ENCODE measurements at regions not wholly inside any gene's neighbourhood (a gene's known extent, or its start where the extent isn't known, plus 50 kb on each side); places are given as distances from the start of the nearest gene placed in this dataset.

GRCh38 chr3:59612444-59612715 is 562.6 kb upstream of the CFAP20DC start:
- no peaks in the 10 kb centered on the region for H3K27me3 ChIP-seq
- H3K4me1 ChIP-seq = no peaks in the 10 kb centered on the region
- H3K9me3 ChIP-seq = no peaks in the 10 kb centered on the region
- DNase-seq = no peak
- no peak for TF ChIP-seq CTCF (IDR thresholded peaks at IDR 0.05)
- no peak for TF ChIP-seq POLR2A (IDR thresholded peaks at IDR 0.05)
- H3K27ac ChIP-seq = no peak overlapping the region
- H3K4me3 ChIP-seq = no peak overlapping the region
- H3K36me3 ChIP-seq = no peaks in the 10 kb centered on the region

- no peaks in the 10 kb centered on the region for H3K9me3 ChIP-seq
- DNase-seq = no peak
- H3K27ac ChIP-seq = no peak overlapping the region
- no peaks in the 10 kb centered on the region for H3K4me1 ChIP-seq
- H3K27me3 ChIP-seq = no peaks in the 10 kb centered on the region
- H3K4me3 ChIP-seq = no peak overlapping the region
- TF ChIP-seq CTCF (IDR thresholded peaks at IDR 0.05) (no peak), POLR2A (IDR thresholded peaks at IDR 0.05) (no peak)
- H3K36me3 ChIP-seq = no peaks in the 10 kb centered on the region
Measured at GRCh38 chr3:59611649-59612443, 562.0 kb upstream of the CFAP20DC start.

GRCh38 chr3:59609657-59610348 is 560.0 kb upstream of the CFAP20DC start:
- Histone ChIP-seq H3K4me3 (no peak overlapping the region), H3K9me3 (no peaks in the 10 kb centered on the region), H3K36me3 (no peaks in the 10 kb centered on the region), H3K27me3 (no peaks in the 10 kb centered on the region), H3K4me1 (no peaks in the 10 kb centered on the region), H3K27ac (no peak overlapping the region)
- TF ChIP-seq POLR2A (IDR thresholded peaks at IDR 0.05) (no peak), CTCF (IDR thresholded peaks at IDR 0.05) (no peak)
- DNase-seq = peak in 2 of 3 donors; percentile 17 to 52

GRCh38 chr3:59608356-59608755 is 558.5 kb upstream of the CFAP20DC start:
- Histone ChIP-seq H3K4me1 (no peaks in the 10 kb centered on the region), H3K27me3 (no peaks in the 10 kb centered on the region), H3K9me3 (no peaks in the 10 kb centered on the region), H3K4me3 (no peak overlapping the region), H3K27ac (no peak overlapping the region), H3K36me3 (no peaks in the 10 kb centered on the region)
- TF ChIP-seq CTCF (IDR thresholded peaks at IDR 0.05) = no peak
- DNase-seq = no peak

GRCh38 chr3:59607656-59608055 is 557.8 kb upstream of the CFAP20DC start:
- Histone ChIP-seq H3K9me3 (no peaks in the 10 kb centered on the region), H3K27me3 (no peaks in the 10 kb centered on the region), H3K36me3 (no peaks in the 10 kb centered on the region), H3K27ac (no peak overlapping the region), H3K4me3 (no peak overlapping the region), H3K4me1 (no peaks in the 10 kb centered on the region)
- no peak for TF ChIP-seq POLR2A (IDR thresholded peaks at IDR 0.05)
- TF ChIP-seq CTCF (IDR thresholded peaks at IDR 0.05) = peak in 1 of 6 experiments; percentile 9
- DNase-seq = no peak
